Heart left ventricle (tissue), 13 donors: ENCODE measurements at regions not wholly inside any gene's neighbourhood (a gene's known extent, or its start where the extent isn't known, plus 50 kb on each side); places are given as distances from the start of the nearest gene placed in this dataset.
"Not testable (repeated sequence)": the region's sequence is repeated elsewhere in the genome, so short reads cannot be mapped to it uniquely, and the experiment has no call there.

Experiments
- CTCF ChIP-seq, 12 donors: fragments of 200-600 bp; sonication (generic) in 4 of 12; IDR thresholded peaks; one replicate each; pipeline versions ENCODE4 v1.5.0 to v1.8.0; 2018 to 2022; ENCODE audit warnings: antibody characterized with exemption in 12 of 12, mild to moderate bottlenecking in 5 of 12
- POLR2A ChIP-seq, 2 donors: fragments of 450-650 bp; IDR thresholded peaks; one replicate each; pipeline ENCODE4 v1.6.1; 2017; ENCODE audit warnings: antibody characterized with exemption in 2 of 2, mild to moderate bottlenecking in 2 of 2, moderate library complexity in 2 of 2
- donor health status: ischemic (EF 13 %, LVEDD 7.1; RV severe dilation, severe dysfunction).
- donor health status: DM: no; HTN: yes; CAD: no.
- donor health status: DM: no; HTN: no; CAD: no.
- donor health status: ischemic (EF 25% LVEDD 6.9; RV normal size, moderate dysfunction).
- donor health status: ischemic (EF 25% LVEDD 5.7; RV mildly dilated, moderate dysfunction).
- donor health status: ischemic (EF 35%, LVEDD 5.7; RV mildly dilated, moderate dysfunction).
- donor health status: nonischemic (EF 11% LVEDD 7.7; RV severe dilation, severe dysfunction).
- donor health status: DM: yes; HTN: yes; CAD: no.
- donor health status: PGD.
- donor health status: ischemic (EF 29% LVEDD 5.4; RV normal size, mild dysfunction).
- donor health status: nonischemic (EF 23%, LVEDD 6.1; RV moderate dilation, normal function).

DNA sequence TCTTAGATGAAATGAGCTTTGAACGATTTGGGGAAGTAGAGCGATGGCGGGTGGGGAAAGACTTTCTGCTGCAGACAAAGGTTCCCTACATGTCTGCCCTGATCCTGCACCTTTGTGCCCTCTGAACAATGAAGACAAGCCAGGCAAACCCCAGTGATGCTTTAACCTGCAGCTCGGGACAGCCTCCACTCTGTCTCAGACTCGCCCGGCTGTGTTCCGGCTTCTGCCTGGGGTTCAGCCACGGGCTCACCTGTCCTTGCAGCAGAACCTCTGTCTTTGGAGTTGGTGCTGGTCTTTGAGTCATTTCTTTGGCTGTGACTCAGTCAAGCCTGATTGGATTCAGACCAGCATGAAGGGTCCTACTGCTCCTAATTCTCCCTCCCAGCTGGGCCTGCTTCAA lies 823.6 kb upstream of the TPTE start:
- TF ChIP-seq POLR2A, CTCF (IDR thresholded peaks at IDR 0.05): not testable (repeated sequence)
